Panc1 (cell line): ENCODE measurements at regions not wholly inside any gene's neighbourhood (a gene's known extent, or its start where the extent isn't known, plus 50 kb on each side); places are given as distances from the start of the nearest gene placed in this dataset.

Experiments
- CTCF ChIP-seq: fragments of 450-650 bp; IDR thresholded peaks from 2 replicates; pipeline ENCODE4 v1.5.1; 2017; ENCODE audit warnings: mild to moderate bottlenecking
- POLR2AphosphoS5 ChIP-seq: IDR thresholded peaks from 2 replicates; pipeline ENCODE4 v1.6.1; 2012; ENCODE audit warnings: mild to moderate bottlenecking, low read depth, low read length, moderate library complexity
- REST ChIP-seq, 2 experiments: IDR thresholded peaks; 2 replicates each; pipeline ENCODE4 v1.6.1; 2011 to 2012; ENCODE audit warnings: low read depth in 2 of 2, control low read depth in 1 of 2, low read length in 1 of 2, mild to moderate bottlenecking in 1 of 2, moderate library complexity in 1 of 2; ENCODE audit not compliant: insufficient read depth in 1 of 2
- SIN3A ChIP-seq: IDR thresholded peaks from 2 replicates; pipeline ENCODE4 v1.6.1; 2012; ENCODE audit warnings: low read depth, mild to moderate bottlenecking, low read length, moderate library complexity, borderline replicate concordance; ENCODE audit not compliant: insufficient read depth

- TF ChIP-seq CTCF = no peak
- TF ChIP-seq POLR2AphosphoS5 = no peak
- TF ChIP-seq SIN3A = no peak
- no peak for TF ChIP-seq REST (IDR thresholded peaks at IDR 0.05; ENCODE audit: insufficient read depth in 1 of 2, low read depth in 2 of 2, low read length in 1 of 2)
Observed at GRCh38 chr1:30303387-30303786, 420.0 kb downstream of the MATN1 start.
